Fibroblast of lung (primary cell): ENCODE measurements at regions not wholly inside any gene's neighbourhood (a gene's known extent, or its start where the extent isn't known, plus 50 kb on each side); places are given as distances from the start of the nearest gene placed in this dataset.

Experiments
- CTCF ChIP-seq, 2 donors: IDR thresholded peaks in 1 of 2; conservative IDR thresholded peaks in 1 of 2; 1 replicate in 1 of 2; 2 replicates in 1 of 2; pipeline ENCODE4 v1.5.1; 2011 to 2012; ENCODE audit warnings: low read length in 2 of 2, control low read depth in 1 of 2, inconsistent platforms in 1 of 2, low read depth in 1 of 2, mild to moderate bottlenecking in 1 of 2
- EZH2 ChIP-seq: IDR thresholded peaks from 2 replicates; pipeline ENCODE4 v1.5.1; 2012; ENCODE audit warnings: low read length, control low read depth, mild to moderate bottlenecking; ENCODE audit errors: missing control alignments

GRCh38 chr3:146899171-146899570 is 294.0 kb upstream of the PLSCR5 start:
- TF ChIP-seq CTCF (conservative IDR thresholded peaks at IDR 0.05 in 1 of 2, IDR thresholded peaks at IDR 0.05 in 1 of 2; ENCODE audit: low read depth in 1 of 2, low read length in 2 of 2) (no peak), EZH2 (no peak)
